ENCODE measurements at regions not wholly inside any gene's neighbourhood (a gene's known extent, or its start where the extent isn't known, plus 50 kb on each side); places are given as distances from the start of the nearest gene placed in this dataset.

DNA sequence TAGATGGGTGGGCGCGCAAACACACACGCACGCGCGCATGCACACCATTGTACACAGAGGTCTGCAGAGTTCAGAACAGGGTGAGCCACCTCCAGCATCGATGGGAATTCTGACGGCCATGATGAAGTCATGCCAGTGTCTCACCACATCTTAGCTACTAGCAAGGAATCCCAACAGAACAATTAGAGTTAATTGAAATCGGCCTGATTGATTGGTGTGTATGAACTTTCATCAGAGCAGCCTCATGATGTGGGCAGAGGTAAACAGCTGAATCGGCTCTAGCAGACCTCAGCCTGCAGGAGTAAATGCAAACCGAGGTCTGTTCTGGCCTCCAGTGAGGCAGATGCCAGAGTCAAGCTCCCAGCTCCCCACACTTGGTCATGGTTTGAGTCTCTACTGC lies 200.6 kb downstream of the CBLN1 start:
- no peak for DNase-seq (ENCODE audit: low read depth in 4 of 4, low spot score in 1 of 4)

DNA sequence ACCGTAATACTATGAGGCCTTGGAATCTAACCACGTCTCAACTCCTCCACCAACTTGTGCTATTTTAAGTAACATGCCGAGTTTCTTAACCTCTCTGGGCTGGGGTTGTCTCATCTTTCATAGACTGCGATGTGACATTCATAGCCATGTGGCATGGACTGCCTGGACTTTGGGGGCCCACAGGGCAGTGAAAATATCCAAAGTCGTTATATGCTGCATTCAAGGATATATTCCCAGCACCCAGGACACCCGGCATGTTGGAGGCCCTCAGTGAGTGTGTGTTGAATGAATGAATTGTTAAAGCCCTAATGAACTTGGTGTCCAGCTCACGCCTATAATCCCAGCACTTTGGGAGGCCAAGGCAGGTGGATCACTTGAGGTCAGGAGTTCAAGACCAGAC lies 203.1 kb downstream of the CBLN1 start:
- DNase-seq (ENCODE audit: low read depth in 4 of 4, low spot score in 1 of 4) = no peak

DNA sequence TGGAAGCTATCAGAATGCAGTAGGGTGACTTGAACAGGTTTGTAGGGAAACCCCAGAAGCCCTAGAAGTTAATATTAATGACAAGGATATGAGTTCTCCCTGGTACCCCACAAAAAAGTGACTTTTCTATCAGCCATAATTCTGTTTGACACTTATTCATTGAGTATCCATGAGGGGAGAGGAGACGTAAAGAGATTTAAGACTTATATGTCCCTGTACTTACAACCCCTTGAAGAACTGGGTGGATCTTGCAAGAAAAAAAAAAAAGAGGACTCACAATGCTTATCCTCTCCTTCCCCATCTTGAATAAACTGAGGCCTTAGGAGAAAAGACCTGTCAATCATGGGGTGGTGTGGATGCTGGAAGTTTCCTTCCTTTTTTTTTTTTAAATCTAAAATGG lies 203.5 kb downstream of the CBLN1 start:
- no peak for DNase-seq (ENCODE audit: low read depth in 4 of 4, low spot score in 1 of 4)

DNA sequence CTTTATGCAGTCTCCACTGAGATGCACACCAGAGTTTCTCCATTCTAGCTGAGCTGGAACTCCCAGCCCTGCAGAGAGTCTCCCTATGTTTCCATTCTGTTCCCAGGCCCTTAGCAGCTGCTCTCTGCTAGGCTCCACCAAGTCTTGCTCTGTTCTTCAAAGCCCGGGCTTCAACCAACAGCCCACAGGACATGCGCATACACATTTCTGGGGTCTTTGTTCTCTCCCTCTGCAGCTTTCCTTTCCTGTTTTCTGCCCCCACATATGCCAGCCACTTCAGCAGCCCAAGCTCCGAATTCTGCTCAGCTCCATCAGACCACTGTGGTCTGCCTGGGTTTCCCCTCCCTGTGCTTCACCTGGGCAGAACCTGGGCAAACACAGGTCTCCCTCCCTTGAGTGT lies 205.9 kb downstream of the CBLN1 start:
- no peak for DNase-seq (ENCODE audit: low read depth in 4 of 4, low spot score in 1 of 4)

DNA sequence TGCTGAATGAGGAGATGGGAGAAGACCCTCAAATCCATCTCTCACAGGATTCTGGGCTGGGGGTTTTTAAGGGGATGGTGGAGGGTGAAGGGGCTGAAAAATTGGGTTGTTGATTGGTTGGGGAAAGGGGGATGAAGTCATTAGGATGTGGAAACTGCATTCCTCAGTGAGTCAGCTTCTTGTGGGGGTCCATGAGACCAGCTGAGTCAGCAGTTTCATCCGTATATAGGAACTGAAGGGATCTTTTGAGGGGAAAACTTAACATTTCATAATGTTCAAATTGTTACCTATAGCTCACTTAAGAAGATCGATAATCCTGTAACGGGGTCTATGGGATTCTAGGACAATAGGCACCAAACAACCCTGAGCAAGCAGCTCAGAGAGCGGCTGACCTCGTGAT lies 213.4 kb downstream of the CBLN1 start:
- DNase-seq (ENCODE audit: low read depth in 4 of 4, low spot score in 1 of 4) = no peak

DNA sequence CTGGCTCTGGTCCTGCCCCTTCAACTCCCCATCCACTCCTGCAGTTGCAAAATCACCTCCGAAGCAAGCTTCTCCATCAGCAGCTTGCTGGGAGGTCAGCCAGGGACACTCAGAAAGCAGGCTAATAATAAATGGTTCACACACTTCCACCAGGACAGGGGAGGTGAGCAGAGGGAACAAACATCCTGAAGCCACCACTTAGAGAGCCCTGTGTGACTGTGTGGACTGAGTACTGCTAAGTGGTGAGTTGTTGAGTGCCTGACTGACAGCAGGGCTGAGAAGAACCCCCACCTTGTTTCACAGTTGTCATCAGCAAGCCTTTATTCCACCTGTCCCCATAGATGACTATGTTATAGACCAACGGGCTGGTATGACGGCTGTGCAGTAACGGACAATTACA lies 213.9 kb downstream of the CBLN1 start:
- DNase-seq (ENCODE audit: low read depth in 4 of 4, low spot score in 1 of 4) = no peak

DNA sequence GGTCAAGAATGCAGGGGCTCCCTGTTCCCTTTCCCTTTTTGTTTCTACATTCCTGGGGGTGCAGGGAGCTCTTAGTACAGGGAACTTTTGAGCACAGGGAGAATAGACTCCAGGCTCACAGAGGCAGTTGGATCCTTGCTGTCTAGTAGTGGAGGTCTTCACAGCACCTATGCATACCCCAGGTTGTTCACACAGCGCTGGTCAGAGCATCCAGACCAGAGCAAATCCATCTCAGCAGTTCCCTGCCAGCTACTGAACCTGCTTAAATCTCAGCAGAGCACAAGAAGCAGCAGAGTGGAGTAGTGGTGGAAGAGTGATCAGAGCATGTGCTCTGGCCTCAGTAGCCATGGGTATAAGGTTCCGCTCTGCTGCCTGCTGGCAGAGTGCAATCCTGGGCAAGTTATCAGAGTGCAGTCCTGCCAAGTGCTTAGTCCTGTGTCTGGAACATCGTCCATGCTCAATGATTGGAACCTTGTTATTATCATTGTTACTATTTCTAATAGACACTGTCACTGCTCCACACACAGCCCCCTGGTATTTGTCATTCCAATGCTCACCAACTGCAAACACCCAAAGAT lies 220.4 kb downstream of the CBLN1 start:
- no peak for DNase-seq (ENCODE audit: low read depth in 4 of 4, low spot score in 1 of 4)

DNA sequence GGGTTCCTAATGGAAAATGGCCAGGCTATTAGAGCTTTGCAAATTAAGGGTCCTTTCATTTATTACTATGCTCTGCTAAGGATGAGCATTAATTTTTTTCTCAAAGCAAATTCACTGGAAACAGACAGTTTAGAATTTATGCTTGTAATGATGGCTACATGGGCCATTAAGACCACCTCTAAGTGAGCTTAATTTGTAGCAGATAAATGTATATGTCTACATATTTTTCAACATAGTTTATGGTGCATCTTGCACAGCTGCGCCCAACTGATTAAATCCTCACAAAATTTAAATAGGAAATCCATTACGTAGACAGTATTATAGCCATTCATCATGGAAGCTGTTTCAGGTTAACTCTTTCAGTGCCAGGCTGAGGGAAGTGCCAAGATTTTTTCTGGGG lies 220.9 kb downstream of the CBLN1 start:
- DNase-seq (ENCODE audit: low read depth in 4 of 4, low spot score in 1 of 4) = no peak

DNA sequence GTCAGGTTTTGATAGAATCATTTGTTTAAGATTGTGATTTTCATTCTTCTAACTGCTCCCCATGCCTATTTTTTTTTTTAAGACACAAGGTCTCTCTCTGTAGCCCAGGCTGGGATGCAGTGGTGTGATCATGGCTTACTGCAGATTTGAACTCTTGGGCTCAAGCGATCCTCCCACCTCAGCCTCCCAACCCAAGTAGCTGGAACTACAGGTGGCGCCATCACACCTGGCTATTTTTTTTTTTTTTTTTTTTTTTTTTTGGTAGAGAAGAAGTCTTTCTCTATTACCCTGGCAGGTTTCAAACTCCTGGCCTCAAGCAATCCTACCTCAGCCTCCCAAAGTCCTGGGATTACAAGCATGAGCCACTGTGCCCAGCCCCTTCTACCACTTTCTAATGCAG lies 223.3 kb downstream of the CBLN1 start:
- no peak for DNase-seq (ENCODE audit: low read depth in 4 of 4, low spot score in 1 of 4)

DNA sequence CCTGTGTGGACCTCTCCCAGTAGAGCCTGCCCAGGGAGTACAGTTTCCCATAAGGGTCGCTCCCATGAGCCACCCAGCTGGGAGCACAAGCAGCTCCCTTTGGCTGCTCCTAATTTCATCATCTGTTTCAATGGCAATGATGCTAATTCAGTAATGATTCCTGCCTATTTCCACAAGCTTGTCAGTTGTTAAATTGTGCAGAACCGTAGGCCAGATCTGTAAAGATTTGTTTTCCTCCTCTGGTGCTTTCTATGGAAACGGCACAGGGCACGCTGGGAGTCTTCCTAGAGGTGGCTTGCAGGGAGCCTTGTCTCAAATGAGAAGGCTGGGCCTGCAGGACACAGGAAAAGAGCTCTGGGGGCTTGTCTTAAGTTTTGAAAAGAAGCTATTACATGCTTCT lies 223.7 kb downstream of the CBLN1 start:
- no peak for DNase-seq (ENCODE audit: low read depth in 4 of 4, low spot score in 1 of 4)

DNA sequence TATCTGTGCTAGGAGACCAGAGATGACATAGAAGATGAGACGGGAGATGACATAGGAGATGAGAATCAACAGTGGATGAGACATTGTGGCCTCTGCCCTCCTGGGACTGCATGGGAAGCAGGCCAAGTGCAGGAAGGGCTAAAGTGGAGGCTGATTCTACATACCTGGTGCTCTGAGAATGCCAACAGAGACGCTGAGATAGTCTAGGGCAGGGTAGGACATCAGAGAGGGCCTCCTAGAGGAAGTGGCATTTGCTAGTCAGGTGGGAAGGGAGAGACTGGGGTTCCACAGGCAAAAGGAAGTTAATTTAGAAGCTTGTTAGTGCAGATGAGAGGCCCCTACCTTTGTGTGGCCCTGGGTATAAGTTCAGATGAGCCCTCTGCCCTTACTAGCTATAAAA lies 224.2 kb downstream of the CBLN1 start:
- no peak for DNase-seq (ENCODE audit: low read depth in 4 of 4, low spot score in 1 of 4)

DNA sequence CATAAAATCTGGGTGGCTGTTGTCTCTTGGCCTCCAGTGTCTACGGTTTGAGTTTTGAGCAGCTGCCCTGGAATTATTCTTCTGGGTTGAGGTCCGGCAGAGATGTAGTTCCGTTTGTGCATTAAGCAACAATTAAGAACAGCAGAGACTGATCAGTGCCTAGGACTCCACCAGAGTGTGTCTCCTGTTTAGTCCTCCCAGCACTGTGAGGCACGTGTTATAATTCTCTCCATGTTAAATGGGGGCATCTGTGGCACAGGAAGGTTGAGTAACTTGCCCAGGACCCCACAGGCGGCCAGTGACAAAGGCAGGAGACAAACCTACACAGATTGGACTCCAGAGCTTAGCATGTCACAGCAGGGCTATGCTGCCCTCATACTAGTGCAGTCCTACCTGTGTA lies 225.1 kb downstream of the CBLN1 start:
- DNase-seq (ENCODE audit: low read depth in 4 of 4, low spot score in 1 of 4) = no peak

DNA sequence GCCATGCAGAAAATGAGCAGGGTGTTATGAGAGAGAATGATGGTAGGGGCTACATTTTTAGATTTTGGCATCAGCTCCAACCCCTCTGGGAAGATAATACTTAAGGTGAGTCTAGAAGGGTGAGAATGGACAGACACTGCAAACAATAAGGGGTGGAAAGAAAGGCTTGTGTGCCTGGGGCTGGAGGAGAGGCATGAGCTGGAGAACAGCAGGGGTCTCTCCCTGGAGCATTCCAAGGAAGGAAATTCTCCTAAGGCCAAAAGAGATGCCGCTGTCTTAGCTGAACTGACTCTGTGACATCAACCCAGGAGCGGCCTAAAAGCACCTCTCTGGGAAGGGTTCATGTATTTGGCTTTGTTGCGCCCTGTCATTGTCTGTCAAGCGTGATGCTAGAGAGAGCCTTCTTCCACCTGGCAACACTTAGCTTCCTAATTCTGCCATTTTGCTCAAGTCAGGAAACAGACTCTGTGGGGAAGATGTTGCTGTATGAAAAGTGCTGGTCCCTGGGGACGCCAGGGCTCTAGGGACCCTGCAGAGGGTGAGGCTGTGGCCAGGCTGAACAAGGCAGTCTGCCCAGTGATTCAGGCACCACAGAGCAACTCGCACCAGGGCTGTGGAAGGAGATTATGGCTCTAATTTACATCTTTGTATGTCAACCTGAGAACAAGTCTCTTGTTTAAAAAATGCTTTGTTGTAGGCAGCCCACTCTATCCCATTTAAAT lies 225.7 kb downstream of the CBLN1 start:
- no peak for DNase-seq (ENCODE audit: low read depth in 4 of 4, low spot score in 1 of 4)

DNA sequence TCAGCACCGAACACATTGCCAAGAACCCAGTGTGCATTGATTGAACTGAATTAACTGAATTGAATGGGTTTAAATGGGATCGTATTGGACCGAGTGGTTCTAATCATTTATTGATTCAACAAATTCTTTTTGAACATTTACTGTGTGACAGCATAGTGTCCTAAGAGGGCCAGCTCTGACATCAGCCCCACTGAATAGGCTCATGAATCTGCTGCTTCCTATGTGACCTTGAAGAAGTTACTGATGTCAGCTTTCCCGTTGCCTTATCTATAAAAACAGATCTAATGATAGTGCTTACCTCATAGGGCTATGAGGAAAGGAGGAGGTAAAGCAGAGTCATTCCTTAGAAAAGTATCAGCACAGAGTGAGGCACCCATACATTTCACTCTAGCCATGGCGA lies 226.3 kb downstream of the CBLN1 start:
- no peak for DNase-seq (ENCODE audit: low read depth in 4 of 4, low spot score in 1 of 4)

DNA sequence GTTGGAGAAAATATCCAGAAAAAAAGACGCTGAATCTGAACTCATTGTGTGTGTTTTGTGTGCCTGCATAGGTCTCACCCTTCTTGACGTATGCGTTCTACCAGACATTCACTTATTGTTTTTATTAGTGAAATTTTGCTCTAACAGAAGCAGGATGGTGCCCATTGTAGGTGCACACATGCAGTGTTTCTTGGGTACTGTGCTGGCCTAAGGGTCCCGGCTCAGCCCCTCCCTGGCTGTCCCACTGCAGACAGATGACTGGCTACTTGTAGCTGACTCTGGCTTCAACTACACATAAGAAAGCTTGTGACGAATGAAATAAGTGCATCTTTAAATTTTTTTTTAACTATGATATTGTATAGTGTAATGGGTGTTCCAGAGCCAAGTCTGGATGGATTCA lies 227.0 kb downstream of the CBLN1 start:
- DNase-seq (ENCODE audit: low read depth in 4 of 4, low spot score in 1 of 4) = no peak

DNA sequence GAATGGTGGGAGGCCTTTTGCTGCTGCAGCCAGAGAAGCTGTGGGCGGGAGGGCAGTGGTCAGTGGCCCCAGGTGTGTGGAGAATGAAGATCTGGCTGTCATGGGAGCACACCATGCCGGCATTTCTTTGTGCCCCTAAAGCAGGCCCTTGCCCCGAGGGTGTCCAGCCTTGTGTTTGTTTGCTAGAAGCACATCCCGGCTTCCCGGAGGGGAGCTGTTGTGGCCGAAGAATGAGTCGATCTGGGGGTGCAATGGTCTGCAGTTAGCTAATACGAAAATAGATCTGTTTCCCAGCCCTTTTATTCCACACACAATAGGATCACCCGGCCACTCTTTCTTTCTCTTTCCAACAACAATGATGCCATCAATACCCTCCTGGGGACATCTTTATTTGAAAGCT lies 228.8 kb downstream of the CBLN1 start:
- DNase-seq (ENCODE audit: low read depth in 4 of 4, low spot score in 1 of 4) = no peak

DNA sequence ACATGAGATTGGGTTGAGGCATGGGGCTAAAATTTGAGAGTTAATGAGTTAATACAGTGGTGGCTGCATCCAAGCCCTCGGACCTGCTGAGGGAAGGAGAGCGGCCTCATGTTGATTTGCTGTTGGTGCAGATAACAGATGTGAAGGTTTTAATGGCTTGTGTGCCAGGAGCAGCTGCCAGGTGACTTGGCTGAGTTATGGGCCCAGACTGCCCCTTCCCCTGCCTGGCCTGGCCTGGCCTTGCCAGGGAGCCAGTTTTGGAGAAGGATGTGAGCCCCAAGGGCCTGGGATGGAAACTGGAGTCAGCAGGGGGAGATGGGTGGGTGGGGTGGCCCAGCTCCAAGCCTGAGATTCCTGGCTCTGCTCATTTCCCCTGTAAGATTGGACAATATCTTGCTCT lies 230.1 kb downstream of the CBLN1 start:
- DNase-seq (ENCODE audit: low read depth in 4 of 4, low spot score in 1 of 4) = no peak

DNA sequence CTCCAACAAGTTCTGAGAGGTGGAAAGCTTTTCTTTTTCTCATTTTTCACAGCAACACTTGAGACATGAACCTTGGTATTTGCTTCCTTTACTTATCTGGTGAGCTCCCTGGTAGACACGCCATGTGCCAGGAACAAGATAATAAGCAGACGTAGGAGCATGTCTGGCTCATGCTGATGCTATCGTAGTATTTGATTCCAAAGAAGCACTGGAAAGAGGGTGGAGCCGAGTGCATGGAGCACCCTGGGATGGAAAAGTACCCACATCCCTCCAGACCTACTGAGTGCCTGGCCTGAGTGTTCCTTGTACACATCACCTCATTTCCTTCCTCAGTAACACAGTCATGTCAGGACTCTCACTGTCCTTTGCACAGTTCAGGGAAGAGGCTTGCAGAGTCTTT lies 231.0 kb downstream of the CBLN1 start:
- DNase-seq (ENCODE audit: low read depth in 4 of 4, low spot score in 1 of 4) = no peak

DNA sequence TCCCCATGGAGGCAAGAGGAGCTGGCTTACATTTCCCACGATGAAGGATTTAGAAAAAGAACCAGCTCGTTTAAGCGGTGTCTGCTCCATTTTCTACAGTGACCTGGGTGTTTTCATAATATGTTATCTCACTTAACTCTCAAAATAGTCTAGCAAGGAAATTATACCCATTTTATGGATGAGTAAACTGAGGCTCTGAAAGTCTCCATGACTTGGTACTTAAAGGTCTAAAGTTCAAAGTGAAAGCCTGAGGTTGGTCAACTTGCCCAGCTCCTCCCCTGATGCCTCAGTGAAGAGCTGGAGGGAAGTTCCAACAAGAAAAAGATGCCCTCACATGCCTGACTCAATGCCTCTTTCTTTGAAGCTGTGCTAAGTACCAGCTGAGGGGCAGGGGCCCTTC lies 232.0 kb downstream of the CBLN1 start:
- DNase-seq (ENCODE audit: low read depth in 4 of 4, low spot score in 1 of 4) = no peak

DNA sequence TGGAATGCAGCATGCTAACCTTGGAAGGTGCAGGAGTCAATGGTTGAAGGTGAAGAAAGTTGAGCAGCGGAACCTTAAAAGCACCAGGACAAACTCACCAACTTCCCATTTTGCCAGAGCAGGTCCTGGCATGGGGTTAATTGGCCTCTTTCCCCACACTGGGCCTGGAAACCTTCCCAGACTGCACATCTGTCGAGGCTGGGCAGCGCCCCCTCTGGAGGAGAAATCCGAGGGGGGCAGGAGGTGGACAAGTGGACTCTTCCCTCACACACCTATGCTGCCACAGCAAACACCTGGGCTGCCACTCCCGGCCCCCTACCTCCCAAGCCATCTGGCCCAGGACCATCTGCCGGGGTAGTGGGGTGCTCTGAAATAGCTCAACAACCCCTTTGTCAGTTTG lies 232.4 kb downstream of the CBLN1 start:
- DNase-seq (ENCODE audit: low read depth in 4 of 4, low spot score in 1 of 4) = no peak

DNA sequence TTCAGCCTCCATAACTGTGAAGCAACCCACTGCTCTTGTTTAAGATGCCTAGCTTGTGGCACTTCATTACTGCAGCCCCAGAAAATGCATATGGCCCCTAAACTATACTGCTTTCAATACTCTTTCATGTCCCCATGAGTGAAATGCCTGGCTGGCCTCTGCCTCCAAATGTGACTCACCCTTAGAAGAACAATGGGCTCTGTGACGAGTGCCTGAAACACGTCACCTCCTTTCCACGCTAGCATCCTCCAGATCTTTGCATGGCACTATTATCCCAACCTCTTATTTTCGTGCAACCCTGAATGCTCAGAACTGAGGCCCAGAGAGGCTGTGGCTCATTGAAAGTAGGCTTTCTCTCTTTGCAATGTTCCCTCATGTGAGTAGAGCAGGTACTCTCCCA lies 233.1 kb downstream of the CBLN1 start:
- DNase-seq (ENCODE audit: low read depth in 4 of 4, low spot score in 1 of 4) = no peak

DNA sequence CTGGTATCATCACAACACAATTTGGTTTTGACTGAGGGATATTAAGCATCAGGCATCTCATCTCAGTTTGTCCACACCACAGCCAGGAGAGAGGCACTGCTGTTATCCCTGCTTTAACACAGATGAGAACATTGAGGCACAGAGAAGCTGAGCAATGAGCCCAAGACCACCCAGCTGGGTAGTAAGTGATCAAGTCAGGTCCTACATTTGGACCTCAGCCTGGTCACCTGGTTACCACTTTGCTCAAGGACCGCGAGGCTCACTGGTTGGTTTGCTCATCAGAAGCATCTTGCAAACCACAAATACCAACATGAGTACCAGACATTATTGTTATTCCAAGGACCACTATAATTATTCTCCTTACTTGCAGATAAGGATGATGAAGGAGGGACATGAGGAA lies 245.5 kb downstream of the CBLN1 start:
- DNase-seq (ENCODE audit: low read depth in 4 of 4, low spot score in 1 of 4) = no peak

DNA sequence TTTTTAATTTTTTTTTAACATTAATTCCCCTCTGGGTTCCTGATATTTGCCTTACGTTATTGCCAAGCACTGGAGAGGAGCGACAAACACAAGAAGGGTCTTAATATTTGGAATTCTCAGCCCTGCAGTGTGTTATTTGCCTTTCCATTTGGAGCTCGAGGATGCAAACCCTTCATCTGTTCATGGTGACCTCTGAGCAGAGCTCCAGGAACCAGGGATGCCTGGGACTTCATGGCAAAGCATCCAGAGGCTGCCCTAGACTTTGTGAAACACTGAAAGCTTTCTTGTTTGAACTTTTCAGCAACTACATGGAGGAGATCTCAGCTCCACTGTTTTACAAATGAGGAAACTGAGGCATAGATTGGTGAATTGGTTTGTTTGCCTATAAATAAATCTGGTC lies 254.2 kb downstream of the CBLN1 start:
- DNase-seq (ENCODE audit: low read depth in 4 of 4, low spot score in 1 of 4) = no peak

All from stimulated activated CD4-positive, alpha-beta T cell treated with anti-CD3 and anti-CD28 coated beads, Interleukin-1b, Interleukin-23, amount 100 ng/mL, for 24 hours (primary cell).